ENCODE measurements at regions not wholly inside any gene's neighbourhood (a gene's known extent, or its start where the extent isn't known, plus 50 kb on each side); places are given as distances from the start of the nearest gene placed in this dataset.

GRCh38 chr6:9020001-9020400 lies 584.7 kb upstream of the SLC35B3 start:
- 92% methylated on average over 4 of the region's 4 CpGs for WGBS
- DNase-seq (ENCODE audit: low read depth in 6 of 9, low spot score in 9 of 9): no peak
- Histone ChIP-seq H3K9me3 (ENCODE audit: control insufficient read depth in 2 of 2, insufficient read depth in 1 of 2, low read length in 1 of 2) (no peaks in the 10 kb centered on the region), H3K36me3 (ENCODE audit: control insufficient read depth in 2 of 2, insufficient read depth in 2 of 2, low read length in 1 of 2) (no peaks in the 10 kb centered on the region), H3K27me3 (ENCODE audit: control insufficient read depth in 2 of 2, insufficient read depth in 1 of 2, low read length in 1 of 2) (no peaks in the 10 kb centered on the region), H3K4me1 (ENCODE audit: control insufficient read depth in 2 of 2, insufficient read depth in 2 of 2, low read length in 2 of 2) (no peaks in the 10 kb centered on the region), H3K27ac (ENCODE audit: low read depth in 1 of 2, low read length in 1 of 2) (no peak overlapping the region), H3K4me3 (ENCODE audit: low read length in 2 of 2) (no peak overlapping the region)

GRCh38 chr6:9009931-9010330 lies 574.6 kb upstream of the SLC35B3 start:
- Histone ChIP-seq H3K36me3 (ENCODE audit: control insufficient read depth in 2 of 2, insufficient read depth in 2 of 2, low read length in 1 of 2) (no peaks in the 10 kb centered on the region), H3K4me3 (ENCODE audit: low read length in 2 of 2) (no peak overlapping the region), H3K9me3 (ENCODE audit: control insufficient read depth in 2 of 2, insufficient read depth in 1 of 2, low read length in 1 of 2) (no peaks in the 10 kb centered on the region), H3K4me1 (ENCODE audit: control insufficient read depth in 2 of 2, insufficient read depth in 2 of 2, low read length in 2 of 2) (no peaks in the 10 kb centered on the region), H3K27ac (ENCODE audit: low read depth in 1 of 2, low read length in 1 of 2) (no peak overlapping the region), H3K27me3 (ENCODE audit: control insufficient read depth in 2 of 2, insufficient read depth in 1 of 2, low read length in 1 of 2) (no peaks in the 10 kb centered on the region)
- 69% methylated on average over 6 of the region's 6 CpGs for WGBS
- no peak for DNase-seq (ENCODE audit: low read depth in 6 of 9, low spot score in 9 of 9)

- Histone ChIP-seq H3K4me3 (ENCODE audit: low read length in 2 of 2) (no peak overlapping the region), H3K4me1 (ENCODE audit: control insufficient read depth in 2 of 2, insufficient read depth in 2 of 2, low read length in 2 of 2) (no peaks in the 10 kb centered on the region), H3K9me3 (ENCODE audit: control insufficient read depth in 2 of 2, insufficient read depth in 1 of 2, low read length in 1 of 2) (no peaks in the 10 kb centered on the region), H3K36me3 (ENCODE audit: control insufficient read depth in 2 of 2, insufficient read depth in 2 of 2, low read length in 1 of 2) (no peaks in the 10 kb centered on the region), H3K27ac (ENCODE audit: low read depth in 1 of 2, low read length in 1 of 2) (no peak overlapping the region), H3K27me3 (ENCODE audit: control insufficient read depth in 2 of 2, insufficient read depth in 1 of 2, low read length in 1 of 2) (no peaks in the 10 kb centered on the region)
- 92% methylated on average over 5 of the region's 5 CpGs for WGBS
- DNase-seq (ENCODE audit: low read depth in 6 of 9, low spot score in 9 of 9): no peak
These were observed 571.7 kb upstream of the SLC35B3 start for GRCh38 chr6:9007027-9007426.

- Histone ChIP-seq H3K27ac (ENCODE audit: low read depth in 1 of 2, low read length in 1 of 2) (no peak overlapping the region), H3K36me3 (ENCODE audit: control insufficient read depth in 2 of 2, insufficient read depth in 2 of 2, low read length in 1 of 2) (no peaks in the 10 kb centered on the region), H3K4me3 (ENCODE audit: low read length in 2 of 2) (no peak overlapping the region), H3K4me1 (ENCODE audit: control insufficient read depth in 2 of 2, insufficient read depth in 2 of 2, low read length in 2 of 2) (no peaks in the 10 kb centered on the region), H3K27me3 (ENCODE audit: control insufficient read depth in 2 of 2, insufficient read depth in 1 of 2, low read length in 1 of 2) (no peaks in the 10 kb centered on the region), H3K9me3 (ENCODE audit: control insufficient read depth in 2 of 2, insufficient read depth in 1 of 2, low read length in 1 of 2) (no peaks in the 10 kb centered on the region)
- no peak for DNase-seq (ENCODE audit: low read depth in 6 of 9, low spot score in 9 of 9)
- 89% methylated on average over 6 of the region's 6 CpGs for WGBS
These were observed 567.5 kb upstream of the SLC35B3 start for GRCh38 chr6:9002833-9003232.

- WGBS: 90% methylated on average over 1 of the region's 1 CpG
- Histone ChIP-seq H3K27ac (ENCODE audit: low read depth in 1 of 2, low read length in 1 of 2) (no peak overlapping the region), H3K9me3 (ENCODE audit: control insufficient read depth in 2 of 2, insufficient read depth in 1 of 2, low read length in 1 of 2) (no peaks in the 10 kb centered on the region)
These were observed 559.8 kb upstream of the SLC35B3 start for GRCh38 chr6:8995156-8995555.

GRCh38 chr6:8993111-8993510 lies 557.8 kb upstream of the SLC35B3 start:
- Histone ChIP-seq H3K9me3 (ENCODE audit: control insufficient read depth in 2 of 2, insufficient read depth in 1 of 2, low read length in 1 of 2) (no peaks in the 10 kb centered on the region), H3K4me1 (ENCODE audit: control insufficient read depth in 2 of 2, insufficient read depth in 2 of 2, low read length in 2 of 2) (no peaks in the 10 kb centered on the region), H3K27me3 (ENCODE audit: control insufficient read depth in 2 of 2, insufficient read depth in 1 of 2, low read length in 1 of 2) (no peaks in the 10 kb centered on the region), H3K27ac (ENCODE audit: low read depth in 1 of 2, low read length in 1 of 2) (no peak overlapping the region), H3K4me3 (ENCODE audit: low read length in 2 of 2) (no peak overlapping the region), H3K36me3 (ENCODE audit: control insufficient read depth in 2 of 2, insufficient read depth in 2 of 2, low read length in 1 of 2) (no peaks in the 10 kb centered on the region)
- no peak for DNase-seq (ENCODE audit: low read depth in 6 of 9, low spot score in 9 of 9)
- WGBS: 92% methylated on average over 3 of the region's 3 CpGs

More at GRCh38 chr6:8995156-8995555, 559.8 kb upstream of the SLC35B3 start:
- H3K27me3 ChIP-seq (ENCODE audit: control insufficient read depth in 2 of 2, insufficient read depth in 1 of 2, low read length in 1 of 2): no peaks in the 10 kb centered on the region
- H3K36me3 ChIP-seq (ENCODE audit: control insufficient read depth in 2 of 2, insufficient read depth in 2 of 2, low read length in 1 of 2): no peaks in the 10 kb centered on the region
- H3K4me1 ChIP-seq (ENCODE audit: control insufficient read depth in 2 of 2, insufficient read depth in 2 of 2, low read length in 2 of 2): no peaks in the 10 kb centered on the region
- H3K4me3 ChIP-seq (ENCODE audit: low read length in 2 of 2): no peak overlapping the region
- DNase-seq (ENCODE audit: low read depth in 6 of 9, low spot score in 9 of 9): no peak

GRCh38 chr6:8991844-8992243 lies 556.5 kb upstream of the SLC35B3 start:
- Histone ChIP-seq H3K4me3 (ENCODE audit: low read length in 2 of 2) (no peak overlapping the region), H3K9me3 (ENCODE audit: control insufficient read depth in 2 of 2, insufficient read depth in 1 of 2, low read length in 1 of 2) (no peaks in the 10 kb centered on the region), H3K27ac (ENCODE audit: low read depth in 1 of 2, low read length in 1 of 2) (no peak overlapping the region), H3K4me1 (ENCODE audit: control insufficient read depth in 2 of 2, insufficient read depth in 2 of 2, low read length in 2 of 2) (no peaks in the 10 kb centered on the region), H3K27me3 (ENCODE audit: control insufficient read depth in 2 of 2, insufficient read depth in 1 of 2, low read length in 1 of 2) (no peaks in the 10 kb centered on the region), H3K36me3 (ENCODE audit: control insufficient read depth in 2 of 2, insufficient read depth in 2 of 2, low read length in 1 of 2) (no peaks in the 10 kb centered on the region)
- WGBS: 78% methylated on average over 3 of the region's 3 CpGs
- DNase-seq (ENCODE audit: low read depth in 6 of 9, low spot score in 9 of 9): no peak

- H3K36me3 ChIP-seq (ENCODE audit: control insufficient read depth in 2 of 2, insufficient read depth in 2 of 2, low read length in 1 of 2): no peaks in the 10 kb centered on the region
- H3K27ac ChIP-seq (ENCODE audit: low read depth in 1 of 2, low read length in 1 of 2): no peak overlapping the region
- no peak for DNase-seq (ENCODE audit: low read depth in 6 of 9, low spot score in 9 of 9)
- H3K9me3 ChIP-seq (ENCODE audit: control insufficient read depth in 2 of 2, insufficient read depth in 1 of 2, low read length in 1 of 2): no peaks in the 10 kb centered on the region
- H3K4me3 ChIP-seq (ENCODE audit: low read length in 2 of 2): no peak overlapping the region
- H3K4me1 ChIP-seq (ENCODE audit: control insufficient read depth in 2 of 2, insufficient read depth in 2 of 2, low read length in 2 of 2): no peaks in the 10 kb centered on the region
- no peaks in the 10 kb centered on the region for H3K27me3 ChIP-seq (ENCODE audit: control insufficient read depth in 2 of 2, insufficient read depth in 1 of 2, low read length in 1 of 2)
- WGBS: 96% methylated on average over 2 of the region's 2 CpGs
These were observed 554.7 kb upstream of the SLC35B3 start for GRCh38 chr6:8990075-8990474.

- Histone ChIP-seq H3K9me3 (ENCODE audit: control insufficient read depth in 2 of 2, insufficient read depth in 1 of 2, low read length in 1 of 2) (no peaks in the 10 kb centered on the region), H3K27me3 (ENCODE audit: control insufficient read depth in 2 of 2, insufficient read depth in 1 of 2, low read length in 1 of 2) (no peaks in the 10 kb centered on the region), H3K27ac (ENCODE audit: low read depth in 1 of 2, low read length in 1 of 2) (no peak overlapping the region), H3K36me3 (ENCODE audit: control insufficient read depth in 2 of 2, insufficient read depth in 2 of 2, low read length in 1 of 2) (no peaks in the 10 kb centered on the region), H3K4me1 (ENCODE audit: control insufficient read depth in 2 of 2, insufficient read depth in 2 of 2, low read length in 2 of 2) (no peaks in the 10 kb centered on the region), H3K4me3 (ENCODE audit: low read length in 2 of 2) (no peak overlapping the region)
- peak in 7 of 9 donors; percentile 5 to 59 (median 28) for DNase-seq (ENCODE audit: low read depth in 6 of 9, low spot score in 9 of 9)
- 5% methylated on average over 10 of the region's 10 CpGs for WGBS
These were observed 547.9 kb upstream of the SLC35B3 start for GRCh38 chr6:8983202-8983688.

- DNase-seq (ENCODE audit: low read depth in 6 of 9, low spot score in 9 of 9): no peak
- H3K27ac ChIP-seq (ENCODE audit: low read depth in 1 of 2, low read length in 1 of 2): no peak overlapping the region
- H3K4me1 ChIP-seq (ENCODE audit: control insufficient read depth in 2 of 2, insufficient read depth in 2 of 2, low read length in 2 of 2): no peaks in the 10 kb centered on the region
- no peaks in the 10 kb centered on the region for H3K9me3 ChIP-seq (ENCODE audit: control insufficient read depth in 2 of 2, insufficient read depth in 1 of 2, low read length in 1 of 2)
- no peaks in the 10 kb centered on the region for H3K27me3 ChIP-seq (ENCODE audit: control insufficient read depth in 2 of 2, insufficient read depth in 1 of 2, low read length in 1 of 2)
- no peaks in the 10 kb centered on the region for H3K36me3 ChIP-seq (ENCODE audit: control insufficient read depth in 2 of 2, insufficient read depth in 2 of 2, low read length in 1 of 2)
- 81% methylated on average over 9 of the region's 9 CpGs for WGBS
- H3K4me3 ChIP-seq (ENCODE audit: low read length in 2 of 2): no peak overlapping the region
These were observed 547.3 kb upstream of the SLC35B3 start for GRCh38 chr6:8982668-8983067.

Data from thymus (tissue), 11 donors.